GM12865 (cell line): ENCODE measurements at regions not wholly inside any gene's neighbourhood (a gene's known extent, or its start where the extent isn't known, plus 50 kb on each side); places are given as distances from the start of the nearest gene placed in this dataset.
"Not testable (repeated sequence)": the region's sequence is repeated elsewhere in the genome, so short reads cannot be mapped to it uniquely, and the experiment has no call there.

Experiments
- DNase-seq: peaks from one replicate; pipeline ENCODE4 v3.0.0; 2010; ENCODE audit warnings: low read depth
- H3K4me3 ChIP-seq: 2 replicates; pipeline ENCODE4 v1.5.1; 2011; ENCODE audit warnings: mild to moderate bottlenecking, low read depth, low read length, control low read depth
- CTCF ChIP-seq: IDR thresholded peaks from 2 replicates; pipeline ENCODE4 v1.5.1; 2011; ENCODE audit warnings: low read length, control low read depth, low read depth, inconsistent platforms; ENCODE audit not compliant: insufficient read depth; ENCODE audit errors: missing control alignments

- no peak overlapping the region for H3K4me3 ChIP-seq
- no peak for TF ChIP-seq CTCF
- DNase-seq: no peak
These were observed 134.0 kb downstream of the MFSD1 start for GRCh38 chr3:158935846-158936245.

- no peak for DNase-seq
- H3K4me3 ChIP-seq: no peak overlapping the region
- TF ChIP-seq CTCF: no peak
These were observed 134.8 kb downstream of the MFSD1 start for GRCh38 chr3:158936530-158937113.

GRCh38 chr3:158950178-158950901 is 148.5 kb downstream of the MFSD1 start:
- H3K4me3 ChIP-seq: no peak overlapping the region
- DNase-seq: no peak
- no peak for TF ChIP-seq CTCF

- no peak for DNase-seq
- no peak overlapping the region for H3K4me3 ChIP-seq
- TF ChIP-seq CTCF: no peak
These were observed 151.3 kb downstream of the MFSD1 start for GRCh38 chr3:158953131-158953530.

- no peak for TF ChIP-seq CTCF
- no peak for DNase-seq
- H3K4me3 ChIP-seq: no peak overlapping the region
These were observed 152.6 kb downstream of the MFSD1 start for GRCh38 chr3:158954420-158954819.

GRCh38 chr3:158957777-158958176 is 155.9 kb downstream of the MFSD1 start:
- not testable (repeated sequence) for H3K4me3 ChIP-seq, DNase-seq

- H3K4me3 ChIP-seq: no peak overlapping the region
- no peak for TF ChIP-seq CTCF
- DNase-seq: no peak
These were observed 157.0 kb downstream of the MFSD1 start for GRCh38 chr3:158958873-158959272.
